ENCODE measurements at regions not wholly inside any gene's neighbourhood (a gene's known extent, or its start where the extent isn't known, plus 50 kb on each side); places are given as distances from the start of the nearest gene placed in this dataset.

DNA sequence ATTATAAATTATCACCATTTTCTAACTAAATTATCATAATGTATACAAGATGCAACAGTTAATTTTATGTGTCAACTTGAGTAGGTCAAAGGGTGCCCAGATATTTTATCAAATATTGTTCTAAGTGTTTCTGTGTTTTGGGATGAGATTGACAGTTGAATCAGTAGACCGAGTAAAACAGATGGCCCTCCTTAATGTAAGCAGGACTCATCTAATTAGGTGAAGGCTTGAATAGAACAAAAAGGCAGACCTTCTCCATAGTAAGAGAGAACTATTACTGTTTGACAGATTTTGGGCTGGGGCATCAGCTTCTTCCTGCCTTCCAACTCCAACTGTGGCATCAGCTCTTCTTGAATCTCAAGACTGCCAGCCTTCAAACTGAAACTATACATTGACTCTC lies 185.8 kb downstream of the TRAM1L1 start:
- Histone ChIP-seq H3K36me3 (ENCODE audit: control insufficient read depth in 2 of 2, insufficient read depth in 1 of 2, low read length in 2 of 2) (no peaks in the 10 kb centered on the region), H3K4me1 (ENCODE audit: control insufficient read depth, insufficient read depth, low read length) (no peaks in the 10 kb centered on the region), H3K9me3 (ENCODE audit: control insufficient read depth, insufficient read depth, low read depth, low read length) (no peaks in the 10 kb centered on the region), H3K27ac (ENCODE audit: extremely low read depth, low read depth, low read length) (no peak overlapping the region), H3K4me3 (ENCODE audit: low read depth, low read length) (no peak overlapping the region)
- CTCF ChIA-PET = no interaction called here
- POLR2A ChIA-PET = no interaction called here
- TF ChIP-seq ZNF660 (tag by site-specific recombination; IDR thresholded peaks at IDR 0.05) (no peak), ZNF549 (tag by site-specific recombination; IDR thresholded peaks at IDR 0.05) (no peak), ZNF416 (tag by site-specific recombination; IDR thresholded peaks at IDR 0.05) (no peak), ZNF626 (tag by site-specific recombination; IDR thresholded peaks at IDR 0.05) (no peak), ZNF174 (tag by site-specific recombination; IDR thresholded peaks at IDR 0.05) (no peak), ZNF600 (tag by site-specific recombination; IDR thresholded peaks at IDR 0.05) (no peak), ZNF239 (tag by site-specific recombination; IDR thresholded peaks at IDR 0.05) (no peak), ZNF837 (tag by site-specific recombination; IDR thresholded peaks at IDR 0.05) (no peak), ZXDB (tag by site-specific recombination; IDR thresholded peaks at IDR 0.05) (no peak), ZNF521 (tag by site-specific recombination; IDR thresholded peaks at IDR 0.05) (no peak), ZNF223 (tag by site-specific recombination; IDR thresholded peaks at IDR 0.05) (no peak)
- TF ChIP-seq, protein P1, sequence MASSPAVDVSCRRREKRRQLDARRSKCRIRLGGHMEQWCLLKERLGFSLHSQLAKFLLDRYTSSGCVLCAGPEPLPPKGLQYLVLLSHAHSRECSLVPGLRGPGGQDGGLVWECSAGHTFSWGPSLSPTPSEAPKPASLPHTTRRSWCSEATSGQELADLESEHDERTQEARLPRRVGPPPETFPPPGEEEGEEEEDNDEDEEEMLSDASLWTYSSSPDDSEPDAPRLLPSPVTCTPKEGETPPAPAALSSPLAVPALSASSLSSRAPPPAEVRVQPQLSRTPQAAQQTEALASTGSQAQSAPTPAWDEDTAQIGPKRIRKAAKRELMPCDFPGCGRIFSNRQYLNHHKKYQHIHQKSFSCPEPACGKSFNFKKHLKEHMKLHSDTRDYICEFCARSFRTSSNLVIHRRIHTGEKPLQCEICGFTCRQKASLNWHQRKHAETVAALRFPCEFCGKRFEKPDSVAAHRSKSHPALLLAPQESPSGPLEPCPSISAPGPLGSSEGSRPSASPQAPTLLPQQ (tag by site-specific recombination; IDR thresholded peaks at IDR 0.05) = no peak
- TF ChIP-seq, protein P2, sequence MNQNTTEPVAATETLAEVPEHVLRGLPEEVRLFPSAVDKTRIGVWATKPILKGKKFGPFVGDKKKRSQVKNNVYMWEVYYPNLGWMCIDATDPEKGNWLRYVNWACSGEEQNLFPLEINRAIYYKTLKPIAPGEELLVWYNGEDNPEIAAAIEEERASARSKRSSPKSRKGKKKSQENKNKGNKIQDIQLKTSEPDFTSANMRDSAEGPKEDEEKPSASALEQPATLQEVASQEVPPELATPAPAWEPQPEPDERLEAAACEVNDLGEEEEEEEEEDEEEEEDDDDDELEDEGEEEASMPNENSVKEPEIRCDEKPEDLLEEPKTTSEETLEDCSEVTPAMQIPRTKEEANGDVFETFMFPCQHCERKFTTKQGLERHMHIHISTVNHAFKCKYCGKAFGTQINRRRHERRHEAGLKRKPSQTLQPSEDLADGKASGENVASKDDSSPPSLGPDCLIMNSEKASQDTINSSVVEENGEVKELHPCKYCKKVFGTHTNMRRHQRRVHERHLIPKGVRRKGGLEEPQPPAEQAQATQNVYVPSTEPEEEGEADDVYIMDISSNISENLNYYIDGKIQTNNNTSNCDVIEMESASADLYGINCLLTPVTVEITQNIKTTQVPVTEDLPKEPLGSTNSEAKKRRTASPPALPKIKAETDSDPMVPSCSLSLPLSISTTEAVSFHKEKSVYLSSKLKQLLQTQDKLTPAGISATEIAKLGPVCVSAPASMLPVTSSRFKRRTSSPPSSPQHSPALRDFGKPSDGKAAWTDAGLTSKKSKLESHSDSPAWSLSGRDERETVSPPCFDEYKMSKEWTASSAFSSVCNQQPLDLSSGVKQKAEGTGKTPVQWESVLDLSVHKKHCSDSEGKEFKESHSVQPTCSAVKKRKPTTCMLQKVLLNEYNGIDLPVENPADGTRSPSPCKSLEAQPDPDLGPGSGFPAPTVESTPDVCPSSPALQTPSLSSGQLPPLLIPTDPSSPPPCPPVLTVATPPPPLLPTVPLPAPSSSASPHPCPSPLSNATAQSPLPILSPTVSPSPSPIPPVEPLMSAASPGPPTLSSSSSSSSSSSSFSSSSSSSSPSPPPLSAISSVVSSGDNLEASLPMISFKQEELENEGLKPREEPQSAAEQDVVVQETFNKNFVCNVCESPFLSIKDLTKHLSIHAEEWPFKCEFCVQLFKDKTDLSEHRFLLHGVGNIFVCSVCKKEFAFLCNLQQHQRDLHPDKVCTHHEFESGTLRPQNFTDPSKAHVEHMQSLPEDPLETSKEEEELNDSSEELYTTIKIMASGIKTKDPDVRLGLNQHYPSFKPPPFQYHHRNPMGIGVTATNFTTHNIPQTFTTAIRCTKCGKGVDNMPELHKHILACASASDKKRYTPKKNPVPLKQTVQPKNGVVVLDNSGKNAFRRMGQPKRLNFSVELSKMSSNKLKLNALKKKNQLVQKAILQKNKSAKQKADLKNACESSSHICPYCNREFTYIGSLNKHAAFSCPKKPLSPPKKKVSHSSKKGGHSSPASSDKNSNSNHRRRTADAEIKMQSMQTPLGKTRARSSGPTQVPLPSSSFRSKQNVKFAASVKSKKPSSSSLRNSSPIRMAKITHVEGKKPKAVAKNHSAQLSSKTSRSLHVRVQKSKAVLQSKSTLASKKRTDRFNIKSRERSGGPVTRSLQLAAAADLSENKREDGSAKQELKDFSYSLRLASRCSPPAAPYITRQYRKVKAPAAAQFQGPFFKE (tag by site-specific recombination; IDR thresholded peaks at IDR 0.05; ENCODE audit: borderline replicate concordance) = no peak
- TF ChIP-seq, protein P3, sequence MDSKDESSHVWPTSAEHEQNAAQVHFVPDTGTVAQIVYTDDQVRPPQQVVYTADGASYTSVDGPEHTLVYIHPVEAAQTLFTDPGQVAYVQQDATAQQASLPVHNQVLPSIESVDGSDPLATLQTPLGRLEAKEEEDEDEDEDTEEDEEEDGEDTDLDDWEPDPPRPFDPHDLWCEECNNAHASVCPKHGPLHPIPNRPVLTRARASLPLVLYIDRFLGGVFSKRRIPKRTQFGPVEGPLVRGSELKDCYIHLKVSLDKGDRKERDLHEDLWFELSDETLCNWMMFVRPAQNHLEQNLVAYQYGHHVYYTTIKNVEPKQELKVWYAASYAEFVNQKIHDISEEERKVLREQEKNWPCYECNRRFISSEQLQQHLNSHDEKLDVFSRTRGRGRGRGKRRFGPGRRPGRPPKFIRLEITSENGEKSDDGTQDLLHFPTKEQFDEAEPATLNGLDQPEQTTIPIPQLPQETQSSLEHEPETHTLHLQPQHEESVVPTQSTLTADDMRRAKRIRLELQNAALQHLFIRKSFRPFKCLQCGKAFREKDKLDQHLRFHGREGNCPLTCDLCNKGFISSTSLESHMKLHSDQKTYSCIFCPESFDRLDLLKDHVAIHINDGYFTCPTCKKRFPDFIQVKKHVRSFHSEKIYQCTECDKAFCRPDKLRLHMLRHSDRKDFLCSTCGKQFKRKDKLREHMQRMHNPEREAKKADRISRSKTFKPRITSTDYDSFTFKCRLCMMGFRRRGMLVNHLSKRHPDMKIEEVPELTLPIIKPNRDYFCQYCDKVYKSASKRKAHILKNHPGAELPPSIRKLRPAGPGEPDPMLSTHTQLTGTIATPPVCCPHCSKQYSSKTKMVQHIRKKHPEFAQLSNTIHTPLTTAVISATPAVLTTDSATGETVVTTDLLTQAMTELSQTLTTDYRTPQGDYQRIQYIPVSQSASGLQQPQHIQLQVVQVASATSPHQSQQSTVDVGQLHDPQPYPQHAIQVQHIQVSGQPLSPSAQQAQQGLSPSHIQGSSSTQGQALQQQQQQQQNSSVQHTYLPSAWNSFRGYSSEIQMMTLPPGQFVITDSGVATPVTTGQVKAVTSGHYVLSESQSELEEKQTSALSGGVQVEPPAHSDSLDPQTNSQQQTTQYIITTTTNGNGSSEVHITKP (tag by site-specific recombination; IDR thresholded peaks at IDR 0.05) = no peak

DNA sequence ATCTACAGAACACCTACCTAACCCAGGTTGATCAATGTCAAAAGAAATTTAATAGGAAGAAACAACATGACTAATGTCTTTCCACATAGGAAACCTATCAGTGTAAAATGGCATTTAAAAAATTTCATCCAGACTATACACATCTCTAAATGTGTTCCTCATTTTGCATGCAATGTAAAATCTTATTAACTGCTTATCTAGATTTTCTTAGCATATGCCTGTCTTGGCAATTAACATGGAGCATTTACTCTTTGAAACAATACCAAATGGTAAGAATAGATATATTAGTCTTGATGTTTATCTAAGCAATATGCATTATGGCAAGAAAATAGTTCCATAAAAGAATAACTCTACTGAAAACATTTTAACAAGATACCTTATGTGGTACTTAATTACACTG lies 199.8 kb downstream of the TRAM1L1 start:
- no peak for TF ChIP-seq ZNF561 (tag by site-specific recombination; IDR thresholded peaks at IDR 0.05; ENCODE audit: borderline replicate concordance)
- TF ChIP-seq ZNF132 (tag by site-specific recombination; IDR thresholded peaks at IDR 0.05; ENCODE audit: borderline replicate concordance) = no peak
- no peak for TF ChIP-seq ZNF211 (tag by site-specific recombination; IDR thresholded peaks at IDR 0.05; ENCODE audit: low read depth)
- TF ChIP-seq ZNF777 (tag by site-specific recombination; IDR thresholded peaks at IDR 0.05; ENCODE audit: borderline replicate concordance) = no peak
- no peak for TF ChIP-seq ZNF416 (tag by site-specific recombination; IDR thresholded peaks at IDR 0.05)
- TF ChIP-seq ZBTB48 (tag by site-specific recombination; IDR thresholded peaks at IDR 0.05) = no peak
- no peak for TF ChIP-seq ZNF324 (tag by site-specific recombination; IDR thresholded peaks at IDR 0.05)
- no peak for TF ChIP-seq ZNF184 (tag by site-specific recombination; IDR thresholded peaks at IDR 0.05)
- CTCF ChIA-PET = no interaction called here
- POLR2A ChIA-PET = no interaction called here
- no peaks in the 10 kb centered on the region for H3K9me3 ChIP-seq (ENCODE audit: control insufficient read depth, insufficient read depth, low read depth, low read length)
- no peak overlapping the region for H3K4me3 ChIP-seq (ENCODE audit: low read depth, low read length)
- H3K36me3 ChIP-seq (ENCODE audit: control insufficient read depth in 2 of 2, insufficient read depth in 1 of 2, low read length in 2 of 2) = no peaks in the 10 kb centered on the region
- H3K27ac ChIP-seq (ENCODE audit: extremely low read depth, low read depth, low read length) = no peak overlapping the region
- H3K4me1 ChIP-seq (ENCODE audit: control insufficient read depth, insufficient read depth, low read length) = no peaks in the 10 kb centered on the region
